K562 (cell line): ENCODE measurements at regions not wholly inside any gene's neighbourhood (a gene's known extent, or its start where the extent isn't known, plus 50 kb on each side); places are given as distances from the start of the nearest gene placed in this dataset.

ENCODE experiments used
- ATAC-seq: fragments of 200-7000 bp; cut with Tn5 transposase; 3 replicates; pipeline ENCODE4 v1.9.1; 2020; ENCODE audit warnings: moderate library complexity
- BruUV-seq: library from RNA; stranded (reverse); fragments of 400-500 nt; replicated peaks from 2 replicates; lab custom pipeline; 2021; lab: Mats Ljungman, UMichigan
- CTCF ChIA-PET: fragments of 300-600 bp; formaldehyde crosslinking; extraction: SDS; loops from one replicate; lab custom pipeline; 2021; ENCODE audit warnings: low intra/inter-chr PET ratio; lab: Yijun Ruan, JAX
- POLR2A ChIA-PET: fragments of 300-600, 350-650 bp; sonication (Branson Sonifier 250); formaldehyde crosslinking; extraction: SDS; loops from one replicate; lab custom pipeline; 2021; ENCODE audit warnings: antibody characterized with exemption, inconsistent platforms; lab: Yijun Ruan, JAX
- DNase-seq, 4 experiments: peaks; one replicate each; pipeline versions ENCODE4 v3.0.0 to v3.0.0-alpha.2; 2011 to 2018; ENCODE audit warnings: low spot score in 3 of 4, mixed read lengths in 3 of 4; ENCODE audit errors: extremely low read depth in 1 of 4
- FAIRE-seq: peaks from 2 replicates; lab custom pipeline; 2011; peaks lifted over from hg19 to GRCh38; lab: Jason Lieb, UNC
- H2AFZ ChIP-seq: 2 replicates; pipeline ENCODE4 v1.6.0; 2011; ENCODE audit warnings: low read depth, low read length, control low read depth, inconsistent platforms
- H3K27ac ChIP-seq: fragments of 200-600 bp; 3 replicates; pipeline ENCODE4 v1.8.0; 2011; ENCODE audit warnings: low read depth, mild to moderate bottlenecking, control low read depth, inconsistent platforms, low read length, moderate library complexity, mixed read lengths; ENCODE audit errors: extremely low read depth
- H3K27me3 ChIP-seq, 2 experiments: fragments of 300-600 bp in 1 of 2; 2 replicates in 1 of 2; 3 replicates in 1 of 2; pipeline versions ENCODE4 v1.6.0 to v1.8.0; 2011; ENCODE audit warnings: inconsistent platforms in 2 of 2, low read length in 2 of 2, mild to moderate bottlenecking in 1 of 2, mixed read lengths in 1 of 2, moderate library complexity in 1 of 2; ENCODE audit not compliant: control insufficient read depth in 2 of 2, insufficient read depth in 2 of 2
- H3K36me3 ChIP-seq: fragments of 300-600 bp; 3 replicates; pipeline ENCODE4 v1.8.0; 2011; ENCODE audit warnings: mild to moderate bottlenecking, low read length, inconsistent platforms; ENCODE audit not compliant: control insufficient read depth, insufficient read depth
- H3K4me1 ChIP-seq, 2 experiments: fragments of 200-600 bp in 1 of 2; replicated peaks in 1 of 2; 2 replicates in 1 of 2; 3 replicates in 1 of 2; pipeline versions ENCODE4 v1.5.1 to v1.8.0; 2011; ENCODE audit warnings: inconsistent platforms in 2 of 2, low read length in 2 of 2, mild to moderate bottlenecking in 1 of 2, mixed read lengths in 1 of 2, moderate library complexity in 1 of 2; ENCODE audit not compliant: control insufficient read depth in 2 of 2, insufficient read depth in 2 of 2
- H3K4me2 ChIP-seq: 2 replicates; pipeline ENCODE4 v1.6.1; 2011; ENCODE audit warnings: low read length, control low read depth, inconsistent platforms, mixed read lengths; ENCODE audit not compliant: insufficient read depth
- H3K4me3 ChIP-seq: fragments of 200-600 bp; sonication (generic), shearing (Covaris generic); 2 replicates; pipeline ENCODE4 v1.5.1; 2016; ENCODE audit warnings: control low read depth, inconsistent platforms
- H3K79me2 ChIP-seq: fragments of 200-600 bp; 3 replicates; pipeline ENCODE4 v1.8.0; 2011; ENCODE audit warnings: low read length, inconsistent platforms; ENCODE audit not compliant: control insufficient read depth, insufficient read depth
- H3K9ac ChIP-seq, 2 experiments: 2 replicates each; pipeline versions ENCODE4 v1.6.0 to v1.6.1; 2011; ENCODE audit warnings: low read depth in 2 of 2, low read length in 2 of 2, control low read depth in 1 of 2, inconsistent platforms in 1 of 2, mild to moderate bottlenecking in 1 of 2, mixed read lengths in 1 of 2; ENCODE audit not compliant: insufficient read depth in 1 of 2
- H3K9me1 ChIP-seq: one replicate; pipeline ENCODE4 v1.6.0; 2011; ENCODE audit warnings: inconsistent platforms, mild to moderate bottlenecking, low read length, moderate library complexity; ENCODE audit not compliant: control insufficient read depth, insufficient read depth
- H3K9me3 ChIP-seq: replicated peaks from 2 replicates; pipeline ENCODE4 v1.5.1; 2011; ENCODE audit warnings: low read depth, low read length, inconsistent platforms; ENCODE audit not compliant: control insufficient read depth, insufficient read depth
- H4K20me1 ChIP-seq: replicated peaks from 2 replicates; pipeline ENCODE4 v1.6.1; 2011; ENCODE audit warnings: low read length, inconsistent platforms, mixed read lengths; ENCODE audit not compliant: control insufficient read depth, insufficient read depth
- BRF2 ChIP-seq: IDR thresholded peaks from 3 replicates; pipeline ENCODE4 v1.6.1; 2011; ENCODE audit warnings: borderline replicate concordance, mild to moderate bottlenecking; ENCODE audit not compliant: insufficient read length, insufficient read depth
- CHD1 ChIP-seq: fragments of 200-600 bp; sonication (generic); IDR thresholded peaks from one replicate; pipeline ENCODE4 v1.6.1; 2012; ENCODE audit warnings: mild to moderate bottlenecking, moderate library complexity, low read length, inconsistent platforms
- FIP1L1 ChIP-seq: fragments of 200-400 bp; formaldehyde crosslinking; IDR thresholded peaks from 2 replicates; pipeline ENCODE4 v1.6.1; 2018; ENCODE audit warnings: mild to moderate bottlenecking, low read depth, low read length; ENCODE audit not compliant: poor library complexity, severe bottlenecking
- GATAD2A ChIP-seq: fragments of 450-650 bp; IDR thresholded peaks from 2 replicates; pipeline ENCODE4 v1.6.1; 2017
- KDM4B ChIP-seq, 2 experiments: fragments of 450-650 bp in 1 of 2; sonication (generic) in 1 of 2; IDR thresholded peaks; 2 replicates each; pipeline ENCODE4 v1.6.1; 2016 to 2017; ENCODE audit warnings: borderline replicate concordance in 2 of 2, antibody characterized with exemption in 1 of 2, low read depth in 1 of 2, mild to moderate bottlenecking in 1 of 2
- KLF16 ChIP-seq: IDR thresholded peaks from 2 replicates; pipeline ENCODE4 v1.6.1; 2016; ENCODE audit warnings: antibody characterized with exemption
- PHTF2 ChIP-seq: fragments of 250-450 bp; sonication (Bioruptor Pico); IDR thresholded peaks from 2 replicates; pipeline ENCODE4 v1.5.0; 2021; ENCODE audit warnings: mild to moderate bottlenecking
- TBL1XR1 ChIP-seq, 2 experiments: IDR thresholded peaks; 2 replicates each; pipeline ENCODE4 v1.6.1; 2012; ENCODE audit warnings: improper control_type of control experiment in 2 of 2, low read length in 2 of 2, mild to moderate bottlenecking in 1 of 2
- TCF7L2 ChIP-seq: fragments of 150-350 bp; IDR thresholded peaks from 2 replicates; pipeline ENCODE4 v1.6.1; 2016; ENCODE audit warnings: low read depth, mild to moderate bottlenecking, low read length, moderate library complexity
- TRIM28 ChIP-seq: fragments of 450-650 bp; IDR thresholded peaks from 2 replicates; pipeline ENCODE4 v1.6.1; 2017
- U2AF1 ChIP-seq: fragments of 200-400 bp; formaldehyde crosslinking; optimal IDR thresholded peaks from 2 replicates; pipeline ENCODE3; 2017; ENCODE audit warnings: mild to moderate bottlenecking, low read depth, low read length, moderate library complexity
- ZBTB11 ChIP-seq, 3 experiments: fragments of 200-800 bp in 1 of 3; fragments of 250-450 bp in 1 of 3; fragments of 450-650 bp in 1 of 3; sonication (Bioruptor Pico) in 1 of 3; sonication (Bioruptor generic) in 1 of 3; formaldehyde crosslinking in 1 of 3; IDR thresholded peaks; 2 replicates each; pipeline versions ENCODE4 v1.6.1 to v1.8.0; 2016 to 2022; ENCODE audit warnings: mild to moderate bottlenecking in 2 of 3, missing genetic modification characterization in 2 of 3, missing compliant biosample characterization in 1 of 3, moderate library complexity in 1 of 3
- ZNF224 ChIP-seq: sonication (generic); formaldehyde crosslinking; IDR thresholded peaks from 2 replicates; pipeline ENCODE4 v1.8.0; 2022; ENCODE audit warnings: mild to moderate bottlenecking, missing genetic modification reagents
- ZNF609 ChIP-seq: sonication (generic); formaldehyde crosslinking; IDR thresholded peaks from 2 replicates; pipeline ENCODE4 v1.8.1; 2023; ENCODE audit warnings: missing genetic modification reagents, mild to moderate bottlenecking, borderline replicate concordance
- WGBS: fragments of 100-300 bp; shearing (Covaris generic); methylation state at CpG from one replicate; pipeline ENCODE4 v1.1.6; 2016; ENCODE audit warnings: low coverage, mixed read lengths; ENCODE audit not compliant: insufficient coverage; ENCODE audit errors: missing lambda C conversion rate; 5-methylcytosine and 5-hydroxymethylcytosine counted together
- in situ Hi-C: fragments of 300-500 bp; cut with MboI; formaldehyde crosslinking; loops from 4 replicates; pipeline ENCODE4 v1.15.0; 2018; ENCODE audit warnings: inconsistent platforms, mixed read lengths
- intact Hi-C: fragments of 100-400 bp; cut with micrococcal nuclease; formaldehyde crosslinking; loops from 2 replicates; pipeline ENCODE4 v1.14.2; 2022

GRCh38 chr5:3694819-3695218 lies 99.2 kb downstream of the IRX1 start:
- Histone ChIP-seq H3K27me3 (peaks cover 0 to 9% of the 10 kb centered on the region in 2 experiments; a peak in 2 of 5 replicates), H3K36me3 (no peaks in the 10 kb centered on the region), H3K4me3 (no peak overlapping the region), H3K9me3 (no peaks in the 10 kb centered on the region; the same call in 1 of the 2 replicates), H3K4me2 (no peak overlapping the region), H3K27ac (no peak overlapping the region), H3K4me1 (no peaks in the 10 kb centered on the region), H3K9ac (no peak overlapping the region), H4K20me1 (no peaks in the 10 kb centered on the region), H3K79me2 (no peaks in the 10 kb centered on the region), H2AFZ (no peak overlapping the region), H3K9me1 (no peaks in the 10 kb centered on the region)
- ChIA-PET POLR2A (interaction anchor here (0.6 kb wide), 1 partner anchor 38 kb away, joined by 3 read pairs; no protein-coding TSS in a partner anchor), CTCF (no interaction called here)
- DNase-seq: no peak
- no peak for ATAC-seq
- FAIRE-seq: no peak
- in situ Hi-C loops: no loop called here
- intact Hi-C loops: no loop called here
- no TSS peak for BruUV-seq
- WGBS: 0% methylated on average over 5 of the region's 5 CpGs
- TF ChIP-seq TBL1XR1 (IDR thresholded peaks at IDR 0.05; ENCODE audit: low read length in 2 of 2) (no peak), BRF2 (no peak), KLF16 (no peak), GATAD2A (no peak), TRIM28 (no peak), KDM4B (IDR thresholded peaks at IDR 0.05; ENCODE audit: borderline replicate concordance in 2 of 2, low read depth in 1 of 2) (no peak), ZNF609 (CRISPR knock-in tag) (no peak), ZBTB11 (CRISPR knock-in tag; IDR thresholded peaks at IDR 0.05) (no peak), FIP1L1 (no peak), ZNF224 (CRISPR knock-in tag) (no peak), PHTF2 (CRISPR knock-in tag) (no peak), CHD1 (no peak), U2AF1 (no peak), TCF7L2 (no peak)
